Neuronal stem cell (in vitro differentiated cells): ENCODE measurements at regions not wholly inside any gene's neighbourhood (a gene's known extent, or its start where the extent isn't known, plus 50 kb on each side); places are given as distances from the start of the nearest gene placed in this dataset.

Experiments used
- DNase-seq: peaks from one replicate; pipeline ENCODE4 v3.0.0-alpha.2; 2013; ENCODE audit warnings: low spot score
- H2AFZ ChIP-seq: one replicate; pipeline ENCODE4 v1.6.1; 2013; ENCODE audit warnings: mild to moderate bottlenecking, low read length, inconsistent platforms
- H2AK5ac ChIP-seq: 2 replicates; pipeline ENCODE4 v1.6.1; 2013; ENCODE audit warnings: low read depth, mild to moderate bottlenecking, inconsistent platforms, low read length, moderate library complexity, mixed read lengths
- H2BK120ac ChIP-seq: 2 replicates; pipeline ENCODE4 v1.6.1; 2013; ENCODE audit warnings: low read depth, mild to moderate bottlenecking, inconsistent platforms, low read length, moderate library complexity, mixed read lengths
- H2BK12ac ChIP-seq: one replicate; pipeline ENCODE4 v1.6.1; 2013; ENCODE audit warnings: low read length, inconsistent platforms
- H2BK15ac ChIP-seq: 2 replicates; pipeline ENCODE4 v1.6.1; 2013; ENCODE audit warnings: mild to moderate bottlenecking, low read length, inconsistent platforms, mixed read lengths
- H2BK5ac ChIP-seq: one replicate; pipeline ENCODE4 v1.6.1; 2013; ENCODE audit warnings: inconsistent platforms, mild to moderate bottlenecking, low read length, moderate library complexity
- H3K14ac ChIP-seq: one replicate; pipeline ENCODE4 v1.6.1; 2013; ENCODE audit warnings: low read length, inconsistent platforms
- H3K18ac ChIP-seq: 2 replicates; pipeline ENCODE4 v1.6.1; 2013; ENCODE audit warnings: low read length, inconsistent platforms
- H3K23ac ChIP-seq: 2 replicates; pipeline ENCODE4 v1.6.1; 2013; ENCODE audit warnings: low read depth, mild to moderate bottlenecking, mixed read lengths, low read length, inconsistent platforms; ENCODE audit not compliant: poor library complexity
- H3K27ac ChIP-seq: replicated peaks from 3 replicates; pipeline ENCODE4 v1.5.1; 2013; ENCODE audit warnings: low read length, inconsistent platforms
- H3K27me3 ChIP-seq, 3 experiments: 2 replicates each; pipeline ENCODE4 v1.6.1; 2013; ENCODE audit warnings: low read length in 3 of 3, mild to moderate bottlenecking in 2 of 3, inconsistent platforms in 1 of 3, low read depth in 1 of 3, mixed read lengths in 1 of 3, moderate library complexity in 1 of 3; ENCODE audit not compliant: control insufficient read depth in 3 of 3, insufficient read depth in 3 of 3
- H3K36me3 ChIP-seq, 2 donors: replicated peaks in 1 of 2; 2 replicates each; pipeline ENCODE4 v1.6.1; 2013; ENCODE audit warnings: low read length in 2 of 2; ENCODE audit not compliant: control insufficient read depth in 2 of 2, insufficient read depth in 2 of 2
- H3K4ac ChIP-seq: 2 replicates; pipeline ENCODE4 v1.6.1; 2013; ENCODE audit warnings: inconsistent platforms, mild to moderate bottlenecking, low read length, moderate library complexity
- H3K4me1 ChIP-seq, 2 donors: 1 replicate in 1 of 2; 2 replicates in 1 of 2; pipeline ENCODE4 v1.6.1; 2013; ENCODE audit warnings: low read length in 2 of 2, low read depth in 1 of 2; ENCODE audit not compliant: control insufficient read depth in 2 of 2, insufficient read depth in 1 of 2
- H3K4me2 ChIP-seq: one replicate; pipeline ENCODE4 v1.6.1; 2013; ENCODE audit warnings: mild to moderate bottlenecking, low read length, inconsistent platforms; ENCODE audit not compliant: insufficient read depth, poor library complexity, severe bottlenecking
- H3K4me3 ChIP-seq, 2 donors: 2 replicates each; pipeline ENCODE4 v1.5.1; 2013; ENCODE audit warnings: low read length in 2 of 2, mild to moderate bottlenecking in 2 of 2, inconsistent platforms in 1 of 2, moderate library complexity in 1 of 2
- H3K79me1 ChIP-seq: one replicate; pipeline ENCODE4 v1.6.1; 2013; ENCODE audit warnings: low read depth, mild to moderate bottlenecking, inconsistent platforms, low read length, moderate library complexity
- H3K9ac ChIP-seq: one replicate; pipeline ENCODE4 v1.6.1; 2013; ENCODE audit warnings: mild to moderate bottlenecking, low read depth, low read length, inconsistent platforms; ENCODE audit not compliant: poor library complexity
- H3K9me3 ChIP-seq, 2 donors: replicated peaks in 1 of 2; 2 replicates each; pipeline versions ENCODE3 to v1.6.1; 2013; ENCODE audit warnings: low read length in 2 of 2, mild to moderate bottlenecking in 2 of 2, inconsistent platforms in 1 of 2, low read depth in 1 of 2, mixed read lengths in 1 of 2, moderate library complexity in 1 of 2; ENCODE audit not compliant: control insufficient read depth in 2 of 2, insufficient read depth in 1 of 2
- H4K8ac ChIP-seq: one replicate; pipeline ENCODE4 v1.6.1; 2013; ENCODE audit warnings: low read depth, mild to moderate bottlenecking, inconsistent platforms, low read length, moderate library complexity
- H4K91ac ChIP-seq: one replicate; pipeline ENCODE4 v1.6.1; 2013; ENCODE audit warnings: low read length, low read depth, mild to moderate bottlenecking, inconsistent platforms; ENCODE audit not compliant: poor library complexity
- WGBS, 2 donors: extraction: QIAGEN DNeasy Blood & Tissue Kit; methylation state at CpG; one replicate each; pipeline ENCODE4 v1.1.7; 2013; ENCODE audit warnings: missing lambda C conversion rate in 2 of 2, mixed read lengths in 1 of 2; ENCODE audit not compliant: insufficient read length in 2 of 2, insufficient replicate concordance in 1 of 2; ENCODE audit errors: extremely low coverage in 2 of 2; 5-methylcytosine and 5-hydroxymethylcytosine counted together

DNA sequence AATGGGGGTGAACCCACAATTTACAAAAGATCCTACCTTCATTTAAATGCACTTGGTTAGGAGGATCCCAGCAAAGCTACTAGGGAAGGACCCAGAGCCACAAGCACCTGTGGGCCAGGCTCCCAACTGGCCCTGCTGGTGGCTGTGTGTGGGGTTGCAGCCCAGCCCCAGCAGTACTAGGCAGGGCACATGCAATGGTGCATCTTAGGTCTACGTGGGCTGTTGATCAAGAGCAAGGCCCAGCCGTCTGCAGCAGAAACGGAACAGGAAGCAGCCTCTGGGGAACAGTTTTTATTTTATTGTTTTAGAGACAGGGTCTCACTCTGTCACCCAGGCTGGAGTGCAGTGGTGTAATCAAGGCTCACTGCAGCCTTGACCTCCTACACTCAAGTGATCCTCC lies 134.1 kb upstream of the RAB4A start:
- Histone ChIP-seq H2AFZ (no peak overlapping the region), H2BK15ac (no peak overlapping the region), H3K4ac (no peak overlapping the region), H4K91ac (no peak overlapping the region), H3K27me3 (peaks cover 0 to 14% (median 0%) of the 10 kb centered on the region in 3 experiments), H3K4me1 (no peaks in the 10 kb centered on the region), H2BK5ac (no peak overlapping the region), H3K36me3 (no peaks in the 10 kb centered on the region), H3K27ac (no peak overlapping the region), H3K9ac (no peak overlapping the region), H3K18ac (no peak overlapping the region), H3K79me1 (no peaks in the 10 kb centered on the region), H2BK12ac (no peak overlapping the region), H3K14ac (no peak overlapping the region), H3K9me3 (no peaks in the 10 kb centered on the region), H3K23ac (no peak overlapping the region), H3K4me3 (no peak overlapping the region), H4K8ac (no peak overlapping the region), H2BK120ac (no peak overlapping the region), H3K4me2 (no peak overlapping the region), H2AK5ac (no peak overlapping the region)
- no peak for DNase-seq
- no CpG with 5 or more reads among the region's 3 CpGs for WGBS, 2 donors

DNA sequence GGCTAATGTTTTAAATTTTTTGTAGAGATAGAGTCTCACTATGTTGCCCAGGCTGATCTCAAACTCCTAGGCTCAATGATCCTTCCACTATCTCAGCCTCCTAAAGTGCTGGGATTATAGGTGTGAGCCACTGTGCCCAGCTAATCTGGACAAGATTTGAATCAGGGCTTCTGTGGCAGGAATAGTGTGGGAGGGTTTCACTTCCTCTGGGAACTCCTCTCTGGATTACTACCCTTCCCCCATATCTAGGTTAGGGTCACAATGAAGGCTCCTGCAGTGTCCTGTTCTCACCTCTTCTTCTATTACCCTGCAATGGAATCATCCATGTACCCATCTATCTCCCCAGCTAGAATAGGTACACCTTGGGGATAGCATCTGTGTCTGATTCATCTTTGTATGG lies 133.6 kb upstream of the RAB4A start:
- no peak overlapping the region for H4K91ac ChIP-seq
- no peaks in the 10 kb centered on the region for H3K36me3 ChIP-seq
- peaks cover 0 to 14% (median 0%) of the 10 kb centered on the region in 3 experiments for H3K27me3 ChIP-seq
- H3K4me2 ChIP-seq: no peak overlapping the region
- no peak for DNase-seq
- no peak overlapping the region for H3K9ac ChIP-seq
- H3K23ac ChIP-seq: no peak overlapping the region
- H3K9me3 ChIP-seq: no peaks in the 10 kb centered on the region
- no peak overlapping the region for H3K14ac ChIP-seq
- no peak overlapping the region for H2BK15ac ChIP-seq
- no peaks in the 10 kb centered on the region for H3K4me1 ChIP-seq
- H4K8ac ChIP-seq: no peak overlapping the region
- no peak overlapping the region for H3K4ac ChIP-seq
- no peak overlapping the region for H3K4me3 ChIP-seq
- no peak overlapping the region for H2BK5ac ChIP-seq
- H3K27ac ChIP-seq: no peak overlapping the region
- H2AK5ac ChIP-seq: no peak overlapping the region
- no peak overlapping the region for H2AFZ ChIP-seq
- H3K79me1 ChIP-seq: no peaks in the 10 kb centered on the region
- H3K18ac ChIP-seq: no peak overlapping the region
- no peak overlapping the region for H2BK120ac ChIP-seq
- H2BK12ac ChIP-seq: no peak overlapping the region

DNA sequence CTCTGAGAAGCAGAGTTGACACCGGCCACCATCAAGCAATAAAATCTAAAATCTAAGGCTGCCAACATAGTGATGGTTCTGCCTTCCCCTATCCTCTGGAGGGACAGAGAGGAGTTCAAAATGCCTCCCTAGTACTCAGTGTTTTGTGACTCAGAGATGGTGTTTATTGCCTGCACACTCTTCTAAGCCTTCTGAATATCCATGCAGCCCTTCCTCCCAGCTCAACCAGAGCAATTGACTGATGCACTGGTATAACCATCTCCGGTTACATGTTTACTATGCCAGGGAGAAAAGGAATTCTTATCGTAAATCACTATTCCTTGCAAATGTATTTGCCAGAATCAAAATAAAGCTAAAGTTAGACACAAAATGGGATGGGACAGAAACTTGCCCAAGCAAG lies 132.9 kb upstream of the RAB4A start:
- H3K9ac ChIP-seq: no peak overlapping the region
- no peak overlapping the region for H3K23ac ChIP-seq
- H3K36me3 ChIP-seq: no peaks in the 10 kb centered on the region
- no peak overlapping the region for H3K4me3 ChIP-seq
- no peak overlapping the region for H2BK15ac ChIP-seq
- H3K4me1 ChIP-seq: no peaks in the 10 kb centered on the region
- no peak overlapping the region for H3K4ac ChIP-seq
- H3K18ac ChIP-seq: no peak overlapping the region
- H3K4me2 ChIP-seq: no peak overlapping the region
- H2BK12ac ChIP-seq: no peak overlapping the region
- H3K27ac ChIP-seq: no peak overlapping the region
- WGBS, 2 donors: no CpG with 5 or more reads among the region's 3 CpGs
- peaks cover 0 to 14% (median 0%) of the 10 kb centered on the region in 3 experiments for H3K27me3 ChIP-seq
- H3K14ac ChIP-seq: no peak overlapping the region
- no peak overlapping the region for H2AK5ac ChIP-seq
- H4K8ac ChIP-seq: no peak overlapping the region
- no peaks in the 10 kb centered on the region for H3K79me1 ChIP-seq
- H2AFZ ChIP-seq: no peak overlapping the region
- no peak overlapping the region for H2BK5ac ChIP-seq
- DNase-seq: no peak
- H3K9me3 ChIP-seq: no peaks in the 10 kb centered on the region
- no peak overlapping the region for H4K91ac ChIP-seq
- H2BK120ac ChIP-seq: no peak overlapping the region

DNA sequence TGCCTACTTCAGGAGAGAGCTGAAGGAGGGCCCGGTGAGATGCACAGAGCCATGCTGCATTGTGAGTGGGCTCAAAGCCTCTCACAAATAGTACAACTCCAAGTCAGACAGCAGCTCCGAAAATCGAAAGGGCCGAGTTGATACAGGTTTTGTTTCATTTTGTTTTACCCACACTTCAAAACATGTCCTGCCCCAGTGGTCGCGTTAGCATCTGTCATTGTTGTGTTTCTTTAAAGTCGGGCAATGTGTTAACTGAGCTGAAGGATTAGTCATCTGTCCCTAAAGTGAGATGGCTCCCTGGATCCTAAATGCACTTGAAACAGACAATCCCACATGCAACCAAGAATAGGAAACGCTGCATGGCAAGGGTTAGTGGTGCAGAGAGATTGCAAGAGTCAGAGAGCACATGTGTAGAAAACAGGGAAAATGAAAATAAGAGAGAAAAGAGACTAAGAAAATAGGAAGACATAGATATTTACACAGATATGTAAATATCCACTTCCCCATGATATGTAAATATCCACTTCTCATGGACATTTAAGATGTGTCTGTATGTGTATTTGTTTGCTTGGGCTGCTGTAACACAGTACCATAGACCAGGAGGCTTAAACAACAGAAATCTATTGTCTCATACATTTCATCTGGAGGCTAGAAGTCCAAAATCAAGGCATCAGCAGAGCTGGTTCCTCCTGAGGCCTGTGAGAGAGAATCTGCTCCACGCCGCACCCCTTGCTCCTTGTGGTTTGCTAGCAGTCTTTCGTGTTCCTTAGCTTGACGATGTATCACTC lies 131.4 kb upstream of the RAB4A start:
- DNase-seq: no peak
- Histone ChIP-seq H3K79me1 (no peaks in the 10 kb centered on the region), H2BK120ac (no peak overlapping the region), H2BK5ac (no peak overlapping the region), H3K4me3 (no peak overlapping the region), H3K4me1 (no peaks in the 10 kb centered on the region), H3K4me2 (no peak overlapping the region), H3K9ac (no peak overlapping the region), H3K36me3 (no peaks in the 10 kb centered on the region), H3K27me3 (peaks cover 0 to 14% (median 0%) of the 10 kb centered on the region in 3 experiments), H3K23ac (no peak overlapping the region), H3K9me3 (no peaks in the 10 kb centered on the region), H4K91ac (no peak overlapping the region), H4K8ac (no peak overlapping the region), H3K27ac (no peak overlapping the region), H3K14ac (no peak overlapping the region), H2AFZ (no peak overlapping the region), H3K4ac (no peak overlapping the region), H2BK15ac (no peak overlapping the region), H2BK12ac (no peak overlapping the region), H2AK5ac (no peak overlapping the region), H3K18ac (no peak overlapping the region)
- no CpG with 5 or more reads among the region's 12 CpGs for WGBS, 2 donors
